GM23248 (cell line): ENCODE measurements at regions not wholly inside any gene's neighbourhood (a gene's known extent, or its start where the extent isn't known, plus 50 kb on each side); places are given as distances from the start of the nearest gene placed in this dataset.

Experiments used
- DNase-seq: peaks from one replicate; pipeline ENCODE4 v3.0.0-alpha.2; 2015
- H2AFZ ChIP-seq: fragments of 200-600 bp; sonication (generic); 2 replicates; pipeline ENCODE4 v1.6.1; 2016; ENCODE audit warnings: antibody characterized with exemption
- H3F3A ChIP-seq: fragments of 200-600 bp; sonication (generic); 2 replicates; pipeline ENCODE4 v1.6.1; 2016; ENCODE audit warnings: mild to moderate bottlenecking, antibody characterized with exemption, mixed run types; ENCODE audit not compliant: insufficient read depth
- H3K27ac ChIP-seq: fragments of 200-600 bp; sonication (generic); 2 replicates; pipeline ENCODE4 v1.5.1; 2016; ENCODE audit warnings: mild to moderate bottlenecking
- H3K27me3 ChIP-seq: fragments of 200-600 bp; sonication (generic); replicated peaks from 2 replicates; pipeline ENCODE4 v1.6.1; 2016; ENCODE audit warnings: mild to moderate bottlenecking; ENCODE audit not compliant: insufficient read depth
- H3K36me3 ChIP-seq: fragments of 200-600 bp; sonication (generic); 2 replicates; pipeline ENCODE4 v1.6.1; 2016; ENCODE audit warnings: low read depth, mild to moderate bottlenecking
- H3K4me1 ChIP-seq: fragments of 200-600 bp; sonication (generic); 2 replicates; pipeline ENCODE4 v1.6.1; 2016; ENCODE audit warnings: mild to moderate bottlenecking; ENCODE audit not compliant: insufficient read depth
- H3K4me2 ChIP-seq: fragments of 200-600 bp; sonication (generic); one replicate; pipeline ENCODE4 v1.6.1; 2016; ENCODE audit warnings: mild to moderate bottlenecking; ENCODE audit not compliant: unreplicated experiment
- H3K4me3 ChIP-seq: fragments of 200-600 bp; sonication (generic); 2 replicates; pipeline ENCODE4 v1.5.1; 2016; ENCODE audit warnings: mild to moderate bottlenecking
- H3K79me2 ChIP-seq: fragments of 200-600 bp; sonication (generic); 2 replicates; pipeline ENCODE4 v1.6.1; 2016; ENCODE audit warnings: mild to moderate bottlenecking; ENCODE audit not compliant: insufficient read depth
- H3K9ac ChIP-seq: fragments of 200-600 bp; sonication (generic); 2 replicates; pipeline ENCODE4 v1.6.1; 2016; ENCODE audit warnings: mild to moderate bottlenecking
- H3K9me2 ChIP-seq: fragments of 200-600 bp; sonication (generic); 2 replicates; pipeline ENCODE4 v1.6.1; 2016; ENCODE audit warnings: mixed run types, mild to moderate bottlenecking, moderate library complexity; ENCODE audit not compliant: insufficient read depth
- H3K9me3 ChIP-seq: fragments of 200-600 bp; sonication (generic); one replicate; pipeline ENCODE4 v1.6.1; 2017; ENCODE audit warnings: low read depth
- H4K20me1 ChIP-seq: fragments of 200-600 bp; sonication (generic); 2 replicates; pipeline ENCODE4 v1.6.0; 2016; ENCODE audit not compliant: insufficient read depth
- EZH2 ChIP-seq: fragments of 200-600 bp; sonication (generic); IDR thresholded peaks from 2 replicates; pipeline ENCODE4 v1.6.1; 2018; ENCODE audit warnings: antibody characterized with exemption, mild to moderate bottlenecking; ENCODE audit not compliant: insufficient read depth, poor library complexity, severe bottlenecking
- EZH2phosphoT487 ChIP-seq: fragments of 200-600 bp; sonication (generic); IDR thresholded peaks from 2 replicates; pipeline ENCODE4 v1.6.1; 2018; ENCODE audit warnings: antibody characterized with exemption, moderate library complexity, mild to moderate bottlenecking, low read depth; ENCODE audit not compliant: insufficient read depth
- WGBS, 2 experiments: methylation state at CpG; one replicate each; pipeline ENCODE4 v1.1.6; 2015 to 2017; ENCODE audit warnings: low lambda C conversion rate in 2 of 2, low coverage in 1 of 2; ENCODE audit errors: missing lambda C conversion rate in 2 of 2; 5-methylcytosine and 5-hydroxymethylcytosine counted together
- in situ Hi-C: fragments of 300-500 bp; cut with MboI; formaldehyde crosslinking; loops from 2 replicates; pipeline ENCODE4 v1.15.0; 2020

DNA sequence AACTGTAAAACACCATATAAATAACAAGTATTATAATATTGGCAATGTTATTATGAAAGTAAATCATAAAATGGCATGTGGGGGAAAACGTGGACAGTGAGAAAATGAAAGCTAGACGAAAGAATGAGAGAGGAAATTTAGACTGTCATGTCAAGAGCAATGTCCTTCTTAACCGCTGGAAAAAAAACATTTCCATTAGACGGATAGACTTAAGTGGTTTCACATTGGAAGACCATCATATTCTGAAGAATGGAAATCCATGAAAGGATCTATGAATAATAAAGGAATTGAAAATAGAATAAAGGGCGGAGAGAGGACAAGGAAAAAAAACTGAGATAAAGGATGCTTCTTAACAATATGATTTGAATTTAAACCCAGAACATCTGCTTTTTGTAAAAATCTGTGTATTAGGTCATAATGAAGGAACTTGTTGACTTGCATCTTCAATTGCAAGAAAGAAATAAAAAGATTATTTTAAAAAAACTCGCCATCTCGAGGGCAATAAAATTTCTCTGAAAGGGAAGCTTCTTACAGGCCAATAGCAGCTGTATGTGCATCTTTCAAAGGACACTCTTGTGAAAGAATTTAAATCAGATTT is 90.6 kb downstream of the SPRY2 start:
- TF ChIP-seq EZH2phosphoT487: no peak
- TF ChIP-seq EZH2: no peak
- 2 to 3% methylated on average over 7 of the region's 7 CpGs for WGBS, 2 experiments
- peak overlapping the region; percentile 73 for H3K4me3 ChIP-seq
- no peaks in the 10 kb centered on the region for H3K36me3 ChIP-seq
- H3K9me3 ChIP-seq: no peaks in the 10 kb centered on the region
- H3K4me1 ChIP-seq: peaks cover 17% of the 10 kb centered on the region; the same call in 1 of the 2 replicates
- H3K9ac ChIP-seq: peak overlapping the region; percentile 58
- H3K27ac ChIP-seq: peak overlapping the region; percentile 17
- no peaks in the 10 kb centered on the region for H3F3A ChIP-seq
- no peaks in the 10 kb centered on the region for H3K9me2 ChIP-seq
- peak; percentile 42 for DNase-seq
- peak overlapping the region; percentile 81 for H2AFZ ChIP-seq
- H3K4me2 ChIP-seq: peak overlapping the region; percentile 96
- in situ Hi-C loops: no loop called here
- no peaks in the 10 kb centered on the region for H3K79me2 ChIP-seq
- H3K27me3 ChIP-seq: no peaks in the 10 kb centered on the region
- no peaks in the 10 kb centered on the region for H4K20me1 ChIP-seq

DNA sequence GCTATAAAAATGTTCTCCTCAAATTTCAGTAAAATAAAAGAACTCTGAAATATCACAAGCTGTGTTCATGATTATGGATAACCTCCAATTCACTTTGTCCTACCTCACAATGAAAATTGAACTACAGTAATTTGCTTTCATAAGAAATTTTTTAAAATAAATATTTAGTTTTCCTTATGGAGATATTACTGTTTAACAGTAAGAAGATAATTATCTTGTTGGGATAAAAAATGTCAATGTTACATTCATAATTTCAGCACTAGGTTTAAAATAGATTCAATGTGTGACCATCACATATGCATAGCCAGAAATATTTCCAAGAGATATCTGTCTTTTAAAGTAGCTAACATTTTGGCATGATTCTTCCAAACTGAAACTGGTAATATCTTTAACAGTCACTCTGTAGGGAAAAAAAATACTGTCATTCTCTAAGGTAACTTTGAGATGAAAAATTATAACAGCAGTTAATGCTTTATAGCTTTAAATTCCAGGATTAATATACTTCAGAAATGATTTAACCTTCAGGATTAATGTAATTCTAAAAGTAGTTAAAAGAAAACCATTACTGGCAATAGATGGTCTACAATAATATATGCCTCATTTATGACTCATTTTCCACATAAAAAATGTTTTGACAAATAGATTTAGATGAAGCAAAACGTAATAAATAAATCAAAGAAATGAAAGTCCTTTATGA is 91.3 kb downstream of the SPRY2 start:
- Histone ChIP-seq H3K4me3 (peak overlapping the region; percentile 73), H3K27me3 (no peaks in the 10 kb centered on the region), H3K36me3 (no peaks in the 10 kb centered on the region), H3K9me2 (no peaks in the 10 kb centered on the region), H3K27ac (peak overlapping the region; percentile 17), H3K4me2 (peak overlapping the region; percentile 96), H4K20me1 (no peaks in the 10 kb centered on the region), H3K4me1 (peaks cover 17% of the 10 kb centered on the region; the same call in 1 of the 2 replicates), H3K79me2 (no peaks in the 10 kb centered on the region), H3F3A (no peaks in the 10 kb centered on the region), H3K9ac (peak overlapping the region; percentile 58), H2AFZ (peak overlapping the region; percentile 81), H3K9me3 (no peaks in the 10 kb centered on the region)
- in situ Hi-C loops: no loop called here
- no peak for DNase-seq
- WGBS, 2 experiments: 0 to 4% methylated on average over 1 of the region's 1 CpG
- TF ChIP-seq EZH2: no peak
- TF ChIP-seq EZH2phosphoT487: no peak

DNA sequence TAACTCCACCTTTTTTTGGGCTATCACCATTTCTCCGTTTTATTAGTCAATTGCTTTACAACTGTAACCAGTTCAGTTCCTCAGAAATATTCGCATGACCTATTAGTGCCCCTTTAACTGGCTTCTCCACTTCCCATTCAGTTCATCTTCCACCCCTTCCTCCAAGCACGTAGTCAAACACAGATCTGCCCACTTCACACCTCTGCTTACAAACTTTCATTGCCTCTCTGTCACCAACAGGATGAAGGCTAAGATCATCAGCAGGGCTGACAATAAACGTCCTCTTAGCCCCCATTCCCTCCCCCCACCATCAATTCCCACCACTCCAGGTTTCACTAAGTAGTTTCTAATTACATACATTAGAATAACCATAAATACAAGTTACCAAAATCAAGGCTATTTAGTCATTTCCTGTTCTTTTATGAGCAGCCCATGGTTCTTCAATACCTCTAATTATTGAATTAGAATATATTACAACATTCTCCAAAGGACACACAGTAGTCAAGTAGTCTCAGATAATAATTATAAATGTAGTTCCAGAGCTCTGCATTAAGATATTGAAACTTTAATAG is 95.7 kb downstream of the SPRY2 start:
- Histone ChIP-seq H3K9me3 (no peaks in the 10 kb centered on the region), H3K9ac (no peak overlapping the region), H3K36me3 (no peaks in the 10 kb centered on the region), H3K4me1 (peaks cover 10% of the 10 kb centered on the region; the same call in 1 of the 2 replicates), H4K20me1 (no peaks in the 10 kb centered on the region), H3K27ac (no peak overlapping the region), H3K4me3 (no peak overlapping the region), H3K9me2 (no peaks in the 10 kb centered on the region), H3K79me2 (no peaks in the 10 kb centered on the region), H3K27me3 (no peaks in the 10 kb centered on the region), H3K4me2 (no peak overlapping the region), H3F3A (no peaks in the 10 kb centered on the region), H2AFZ (peak overlapping the region; percentile 18; the same call in 1 of the 2 replicates)
- in situ Hi-C loops: no loop called here
- TF ChIP-seq EZH2 (no peak), EZH2phosphoT487 (no peak)
- DNase-seq: no peak
- 82 to 85% methylated on average over 4 of the region's 4 CpGs for WGBS, 2 experiments

DNA sequence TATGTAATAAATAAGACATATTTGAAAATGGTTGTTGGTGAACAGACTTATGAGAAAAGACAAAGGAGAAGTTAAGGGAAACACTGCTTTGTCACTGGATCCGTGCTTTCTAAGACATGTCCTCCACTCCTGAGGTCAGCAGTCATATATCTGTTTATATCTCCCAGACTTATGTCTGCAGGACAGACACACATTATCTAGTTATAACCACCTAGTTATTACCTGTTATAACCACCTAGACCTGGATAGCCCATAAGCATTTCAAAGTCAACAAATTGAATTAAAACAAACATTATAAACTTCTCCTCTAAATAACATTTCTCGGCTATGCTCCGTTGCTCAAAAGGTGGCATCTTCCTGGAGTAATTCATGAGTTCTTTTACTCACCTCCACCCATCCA is 96.4 kb downstream of the SPRY2 start:
- Histone ChIP-seq H3K4me1 (peaks cover 4% of the 10 kb centered on the region; the same call in 1 of the 2 replicates), H3F3A (no peaks in the 10 kb centered on the region), H3K4me2 (no peak overlapping the region), H3K36me3 (no peaks in the 10 kb centered on the region), H3K9me2 (no peaks in the 10 kb centered on the region), H3K27ac (no peak overlapping the region), H3K9ac (no peak overlapping the region), H3K9me3 (no peaks in the 10 kb centered on the region), H3K27me3 (no peaks in the 10 kb centered on the region), H2AFZ (no peak overlapping the region), H4K20me1 (no peaks in the 10 kb centered on the region), H3K4me3 (no peak overlapping the region), H3K79me2 (no peaks in the 10 kb centered on the region)
- DNase-seq: no peak
- in situ Hi-C loops: no loop called here
- WGBS, 2 experiments: 97 to 98% methylated on average over 3 of the region's 3 CpGs
- no peak for TF ChIP-seq EZH2phosphoT487
- no peak for TF ChIP-seq EZH2
